MM.1S (cell line): ENCODE measurements at regions not wholly inside any gene's neighbourhood (a gene's known extent, or its start where the extent isn't known, plus 50 kb on each side); places are given as distances from the start of the nearest gene placed in this dataset.

ENCODE experiments used
- DNase-seq: peaks from one replicate; pipeline ENCODE4 v3.0.0-alpha.2; 2015
- H2AFZ ChIP-seq: fragments of 300-600 bp; sonication (generic); 2 replicates; pipeline ENCODE4 v1.6.0; 2016; ENCODE audit warnings: antibody characterized with exemption, low read length
- H3F3A ChIP-seq: fragments of 300-600 bp; sonication (generic); 2 replicates; pipeline ENCODE4 v1.6.1; 2016; ENCODE audit warnings: mild to moderate bottlenecking, antibody characterized with exemption, low read length, moderate library complexity, mixed read lengths; ENCODE audit not compliant: insufficient read depth
- H3K27ac ChIP-seq: fragments of 300-600 bp; sonication (generic); 2 replicates; pipeline ENCODE4 v1.5.1; 2016; ENCODE audit warnings: mild to moderate bottlenecking, low read length
- H3K27me3 ChIP-seq: fragments of 300-600 bp; sonication (generic); replicated peaks from 2 replicates; pipeline ENCODE4 v1.6.0; 2016; ENCODE audit warnings: low read length; ENCODE audit not compliant: insufficient read depth
- H3K36me3 ChIP-seq: fragments of 300-600 bp; sonication (generic); replicated peaks from 2 replicates; pipeline ENCODE4 v1.6.1; 2016; ENCODE audit warnings: mild to moderate bottlenecking, low read length, mixed read lengths; ENCODE audit not compliant: insufficient read depth
- H3K4me1 ChIP-seq: fragments of 300-600 bp; sonication (generic); 2 replicates; pipeline ENCODE4 v1.6.1; 2016; ENCODE audit warnings: low read length, mixed read lengths
- H3K4me2 ChIP-seq: fragments of 300-600 bp; sonication (generic); 2 replicates; pipeline ENCODE4 v1.6.0; 2016; ENCODE audit warnings: low read depth, low read length
- H3K4me3 ChIP-seq: fragments of 300-600 bp; sonication (generic); 2 replicates; pipeline ENCODE4 v1.5.1; 2016; ENCODE audit warnings: low read length, mixed read lengths
- H3K79me2 ChIP-seq: fragments of 300-600 bp; sonication (generic); 2 replicates; pipeline ENCODE4 v1.6.1; 2016; ENCODE audit warnings: mixed run types, low read length, mixed read lengths
- H3K9ac ChIP-seq: fragments of 300-600 bp; sonication (generic); 2 replicates; pipeline ENCODE4 v1.6.1; 2016; ENCODE audit warnings: low read length, mixed read lengths
- H3K9me2 ChIP-seq: fragments of 300-600 bp; sonication (generic); replicated peaks from 2 replicates; pipeline ENCODE4 v1.6.1; 2016; ENCODE audit warnings: mild to moderate bottlenecking, low read length, mixed read lengths; ENCODE audit not compliant: insufficient read depth
- H3K9me3 ChIP-seq: fragments of 300-600 bp; sonication (generic); replicated peaks from 2 replicates; pipeline ENCODE4 v1.6.1; 2016; ENCODE audit warnings: mild to moderate bottlenecking, low read length, mixed read lengths; ENCODE audit not compliant: insufficient read depth
- H4K20me1 ChIP-seq: fragments of 300-600 bp; sonication (generic); 2 replicates; pipeline ENCODE4 v1.6.1; 2016; ENCODE audit warnings: mild to moderate bottlenecking, low read length, moderate library complexity, mixed read lengths; ENCODE audit not compliant: insufficient read depth
- CTCF ChIP-seq: fragments of 300-600 bp; sonication (generic); IDR thresholded peaks from 2 replicates; pipeline ENCODE4 v1.5.1; 2016; ENCODE audit warnings: antibody characterized with exemption, low read length, mixed read lengths
- EZH2 ChIP-seq: fragments of 300-600 bp; sonication (generic); optimal IDR thresholded peaks from 2 replicates; pipeline ENCODE3; 2017; ENCODE audit warnings: low read depth, mild to moderate bottlenecking, antibody characterized with exemption, low read length, mixed read lengths
- EZH2phosphoT487 ChIP-seq: fragments of 300-600 bp; sonication (generic); IDR thresholded peaks from 2 replicates; pipeline ENCODE4 v1.6.1; 2018; ENCODE audit warnings: antibody characterized with exemption, low read length

GRCh38 chr1:87203904-87204303 is 124.8 kb upstream of the LMO4 start:
- Histone ChIP-seq H3K27ac (peak overlapping the region; percentile 78; the same call in 1 of the 2 replicates), H2AFZ (no peak overlapping the region), H3K4me2 (peak overlapping the region; percentile 82), H3K9me2 (no peaks in the 10 kb centered on the region), H4K20me1 (no peaks in the 10 kb centered on the region), H3K4me1 (peaks cover 30% of the 10 kb centered on the region), H3F3A (peaks cover 16% of the 10 kb centered on the region), H3K79me2 (no peaks in the 10 kb centered on the region), H3K27me3 (peaks cover 6% of the 10 kb centered on the region; the same call in 1 of the 2 replicates), H3K9me3 (no peaks in the 10 kb centered on the region), H3K9ac (no peak overlapping the region), H3K4me3 (no peak overlapping the region; the same call in 1 of the 2 replicates), H3K36me3 (no peaks in the 10 kb centered on the region)
- TF ChIP-seq CTCF: no peak
- TF ChIP-seq EZH2phosphoT487: no peak
- no peak for TF ChIP-seq EZH2
- no peak for DNase-seq

GRCh38 chr1:87204441-87204840 is 124.2 kb upstream of the LMO4 start:
- H3K4me2 ChIP-seq: no peak overlapping the region
- H3K27me3 ChIP-seq: peaks cover 6% of the 10 kb centered on the region; the same call in 1 of the 2 replicates
- H3K4me1 ChIP-seq: peaks cover 28% of the 10 kb centered on the region
- H3F3A ChIP-seq: peaks cover 16% of the 10 kb centered on the region
- no peak for TF ChIP-seq CTCF
- no peak for TF ChIP-seq EZH2phosphoT487
- no peak for TF ChIP-seq EZH2
- no peak overlapping the region for H3K9ac ChIP-seq
- H3K4me3 ChIP-seq: no peak overlapping the region
- DNase-seq: no peak
- no peaks in the 10 kb centered on the region for H4K20me1 ChIP-seq
- no peak overlapping the region for H3K27ac ChIP-seq
- no peaks in the 10 kb centered on the region for H3K9me2 ChIP-seq
- H2AFZ ChIP-seq: no peak overlapping the region
- no peaks in the 10 kb centered on the region for H3K9me3 ChIP-seq
- H3K79me2 ChIP-seq: no peaks in the 10 kb centered on the region
- H3K36me3 ChIP-seq: no peaks in the 10 kb centered on the region

- H4K20me1 ChIP-seq: no peaks in the 10 kb centered on the region
- no peak for TF ChIP-seq CTCF
- TF ChIP-seq EZH2phosphoT487: no peak
- TF ChIP-seq EZH2: no peak
- DNase-seq: no peak
- H3K79me2 ChIP-seq: no peaks in the 10 kb centered on the region
- H3K4me1 ChIP-seq: peaks cover 25% of the 10 kb centered on the region
- H3K9ac ChIP-seq: no peak overlapping the region
- peaks cover 6% of the 10 kb centered on the region; the same call in 1 of the 2 replicates for H3K27me3 ChIP-seq
- no peak overlapping the region for H3K4me2 ChIP-seq
- no peaks in the 10 kb centered on the region for H3K9me3 ChIP-seq
- no peaks in the 10 kb centered on the region for H3K9me2 ChIP-seq
- peaks cover 16% of the 10 kb centered on the region for H3F3A ChIP-seq
- no peak overlapping the region for H3K4me3 ChIP-seq
- no peaks in the 10 kb centered on the region for H3K36me3 ChIP-seq
- no peak overlapping the region for H2AFZ ChIP-seq
- H3K27ac ChIP-seq: no peak overlapping the region
These were observed 123.8 kb upstream of the LMO4 start for GRCh38 chr1:87204921-87205320.
